Activated naive CD4-positive, alpha-beta T cell treated with anti-CD3 and anti-CD28 coated beads, Interleukin-2, amount 50 U/mL, for 16 hours (primary cell): ENCODE measurements at regions not wholly inside any gene's neighbourhood (a gene's known extent, or its start where the extent isn't known, plus 50 kb on each side); places are given as distances from the start of the nearest gene placed in this dataset.
"Not testable (repeated sequence)": the region's sequence is repeated elsewhere in the genome, so short reads cannot be mapped to it uniquely, and the experiment has no call there.

Source experiments
- DNase-seq: peaks from one replicate; pipeline ENCODE4 v3.0.0-alpha.2; 2020

GRCh38 chr2:89876445-89876844 lies 1185.0 kb downstream of the RPIA start:
- DNase-seq: not testable (repeated sequence)

DNA sequence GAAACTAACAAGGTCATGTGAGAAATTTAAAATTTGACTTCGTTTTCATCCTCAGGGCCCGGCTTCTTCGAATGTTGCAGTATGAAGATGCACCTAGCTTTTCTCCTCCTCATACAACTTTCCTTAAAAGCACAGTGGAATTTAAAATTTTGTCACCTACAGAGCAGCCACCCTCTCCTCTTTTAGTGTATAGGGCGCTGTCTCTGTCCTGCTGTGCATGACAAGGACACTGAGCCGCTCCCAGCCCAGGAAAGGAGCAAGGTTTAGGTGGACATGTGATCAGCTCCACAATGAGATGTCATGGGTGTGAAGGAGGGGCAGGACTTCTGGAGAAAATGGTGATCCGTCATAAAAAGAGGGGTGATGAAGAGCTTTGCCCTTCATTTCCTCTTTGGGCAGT lies 1185.4 kb downstream of the RPIA start:
- not testable (repeated sequence) for DNase-seq

DNA sequence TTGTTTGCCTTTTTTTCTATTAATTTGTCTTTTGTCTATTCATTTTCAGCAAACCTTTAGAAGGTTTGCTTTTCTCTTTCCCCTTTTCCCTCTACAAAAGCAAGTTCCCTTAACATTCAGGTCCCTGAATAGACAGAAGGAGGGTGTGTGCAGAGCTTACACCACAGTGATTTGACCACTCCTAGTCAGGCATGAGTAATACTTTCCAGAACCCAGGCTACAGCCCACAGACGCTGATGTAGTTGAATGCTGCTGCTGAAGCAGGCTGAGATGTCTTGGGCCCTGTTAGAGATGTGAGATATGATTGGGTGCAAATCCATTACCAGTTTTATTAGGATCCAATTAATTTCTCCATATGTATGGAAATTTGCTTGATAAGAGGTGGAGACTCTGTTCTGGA lies 1191.4 kb downstream of the RPIA start:
- DNase-seq: not testable (repeated sequence)

GRCh38 chr2:89883624-89884023 lies 1192.2 kb downstream of the RPIA start:
- not testable (repeated sequence) for DNase-seq

DNA sequence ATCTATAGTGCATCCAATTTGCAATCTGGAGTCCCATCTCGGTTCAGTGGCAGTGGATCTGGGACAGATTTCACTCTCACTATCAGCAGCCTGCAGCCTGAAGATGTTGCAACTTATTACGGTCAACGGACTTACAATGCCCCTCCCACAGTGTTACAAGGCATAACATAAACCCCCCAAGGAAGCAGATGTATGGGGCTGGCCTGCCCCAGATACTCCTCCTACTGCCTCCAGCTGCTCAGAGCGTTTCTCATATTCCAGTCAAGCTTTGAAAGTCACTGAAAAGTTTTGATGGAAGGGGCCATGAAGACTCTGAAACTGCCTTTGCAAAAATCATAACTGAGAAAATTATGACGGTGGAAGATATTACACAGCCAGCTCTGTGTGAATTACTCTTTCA lies 1193.6 kb downstream of the RPIA start:
- not testable (repeated sequence) for DNase-seq

GRCh38 chr2:89888693-89889092 lies 1197.2 kb downstream of the RPIA start:
- not testable (repeated sequence) for DNase-seq

- not testable (repeated sequence) for DNase-seq
These were observed 1198.8 kb downstream of the RPIA start for GRCh38 chr2:89890185-89890773.

DNA sequence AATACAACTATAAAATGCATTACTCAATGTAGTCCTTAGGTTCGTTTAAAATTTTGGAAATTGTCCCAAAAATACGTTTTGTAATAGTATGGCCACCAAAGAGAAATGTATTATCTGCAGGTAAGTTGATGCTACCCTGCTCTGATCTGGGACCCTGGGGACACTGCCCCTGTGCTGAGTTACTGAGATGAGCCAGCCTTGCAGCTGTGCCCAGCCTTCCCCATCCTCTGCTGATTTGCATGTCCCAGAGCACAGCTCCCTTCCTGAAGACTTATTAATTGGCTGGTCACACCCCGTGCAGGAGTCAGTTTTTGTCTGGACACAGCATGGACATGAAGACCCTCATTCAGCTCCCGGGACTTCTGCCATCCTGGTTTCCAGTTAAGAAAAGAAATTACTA lies 1203.5 kb downstream of the RPIA start:
- DNase-seq: not testable (repeated sequence)

DNA sequence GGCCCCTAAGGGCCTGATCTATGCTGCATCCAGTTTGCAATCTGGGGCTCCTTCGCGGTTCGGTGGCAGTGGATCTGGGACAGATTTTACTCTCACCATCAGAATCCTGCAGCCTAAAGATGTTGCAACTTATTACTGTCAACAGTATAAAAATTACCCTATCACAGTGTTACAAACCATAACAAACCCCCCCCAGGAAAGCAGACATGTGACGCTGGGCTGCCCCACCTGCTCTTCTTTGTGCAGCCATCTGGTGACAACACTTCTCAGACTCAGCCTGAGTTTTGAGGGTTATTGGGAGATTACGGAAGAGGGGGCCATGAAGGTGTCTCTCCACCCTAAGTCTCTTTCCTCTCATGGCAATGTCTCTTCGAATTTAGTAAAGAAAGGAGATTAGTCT lies 1204.2 kb downstream of the RPIA start:
- DNase-seq: not testable (repeated sequence)

- DNase-seq: not testable (repeated sequence)
These were observed 1235.5 kb downstream of the RPIA start for GRCh38 chr2:89927018-89927417.

DNA sequence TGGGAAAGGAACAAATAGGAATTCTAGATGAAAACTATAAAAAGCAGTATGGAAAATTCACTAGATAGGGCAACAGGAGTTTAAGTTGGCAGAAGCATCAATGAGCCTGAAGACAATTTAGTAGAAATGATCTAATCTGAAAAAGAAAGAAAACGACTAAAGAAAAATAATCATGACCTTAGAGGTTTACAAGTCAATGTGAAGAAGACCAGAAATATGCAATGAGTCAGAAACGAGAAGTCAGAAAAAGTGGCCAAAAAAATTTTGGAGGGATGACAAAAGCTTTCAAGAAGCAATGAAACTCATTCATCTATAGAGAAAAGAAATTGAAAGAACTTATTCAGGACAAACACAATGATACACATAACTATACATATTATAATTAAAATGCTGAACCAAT lies 1244.0 kb downstream of the RPIA start:
- not testable (repeated sequence) for DNase-seq

DNA sequence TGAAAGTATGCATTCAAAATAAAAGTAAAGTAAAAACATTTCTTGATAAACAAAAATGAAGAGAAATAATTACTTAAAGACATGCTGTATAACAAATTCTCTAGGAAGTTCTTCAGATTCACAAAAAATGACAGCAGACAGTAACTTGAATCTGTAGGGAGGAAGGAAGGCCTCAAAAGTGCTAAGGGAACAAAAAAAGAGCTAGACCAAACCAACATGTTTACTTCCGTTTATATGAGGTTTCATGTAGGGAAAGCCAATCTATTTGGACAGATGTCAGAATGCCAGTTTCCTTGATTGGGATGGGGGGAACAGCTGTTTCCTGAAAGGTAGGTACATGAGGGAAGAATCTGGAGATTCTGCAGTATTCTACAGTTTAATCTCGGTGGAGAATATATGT lies 1244.5 kb downstream of the RPIA start:
- not testable (repeated sequence) for DNase-seq

DNA sequence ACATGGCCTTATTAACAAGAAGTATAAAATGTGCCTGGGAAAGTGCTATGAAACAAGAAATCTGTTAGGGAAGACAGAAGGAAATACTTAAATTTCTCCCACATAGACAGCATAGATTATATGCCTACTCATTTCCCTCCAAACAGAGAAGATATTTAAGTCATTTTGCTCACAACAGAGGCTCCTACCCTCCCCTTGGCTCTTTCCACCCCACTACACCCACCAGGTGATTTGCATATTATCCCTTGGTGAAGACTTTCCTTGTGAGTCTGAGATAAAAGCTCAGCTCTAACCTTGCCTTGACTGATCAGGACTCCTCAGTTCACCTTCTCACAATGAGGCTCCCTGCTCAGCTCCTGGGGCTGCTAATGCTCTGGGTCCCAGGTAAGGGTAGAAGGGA lies 1245.1 kb downstream of the RPIA start:
- not testable (repeated sequence) for DNase-seq

DNA sequence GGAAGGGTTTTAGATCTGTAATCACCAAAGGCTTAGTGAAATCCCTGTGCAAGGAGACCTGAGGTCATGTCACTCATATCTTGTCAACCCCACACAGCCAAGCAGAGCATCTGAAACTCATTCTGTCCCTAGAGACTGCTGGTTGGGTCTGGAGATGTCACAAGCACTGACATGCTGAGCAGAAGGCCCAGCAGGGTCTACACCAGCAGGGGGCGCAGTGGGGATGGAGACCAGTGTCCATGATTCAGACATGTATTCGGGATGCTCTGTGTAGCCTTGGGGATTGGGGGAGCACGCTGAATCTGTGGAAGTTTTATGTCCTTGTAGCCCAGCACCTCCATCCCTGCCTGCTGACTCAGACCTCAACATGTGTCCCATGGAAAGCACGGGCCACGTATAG lies 1247.3 kb downstream of the RPIA start:
- not testable (repeated sequence) for DNase-seq

GRCh38 chr2:89944267-89944666 lies 1252.8 kb downstream of the RPIA start:
- not testable (repeated sequence) for DNase-seq

- DNase-seq: not testable (repeated sequence)
These were observed 1253.6 kb downstream of the RPIA start for GRCh38 chr2:89945004-89945616.

GRCh38 chr2:89947208-89947815 lies 1255.8 kb downstream of the RPIA start:
- DNase-seq: not testable (repeated sequence)

GRCh38 chr2:89948102-89948501 lies 1256.6 kb downstream of the RPIA start:
- DNase-seq: not testable (repeated sequence)

- not testable (repeated sequence) for DNase-seq
These were observed 1259.3 kb downstream of the RPIA start for GRCh38 chr2:89950807-89951206.

DNA sequence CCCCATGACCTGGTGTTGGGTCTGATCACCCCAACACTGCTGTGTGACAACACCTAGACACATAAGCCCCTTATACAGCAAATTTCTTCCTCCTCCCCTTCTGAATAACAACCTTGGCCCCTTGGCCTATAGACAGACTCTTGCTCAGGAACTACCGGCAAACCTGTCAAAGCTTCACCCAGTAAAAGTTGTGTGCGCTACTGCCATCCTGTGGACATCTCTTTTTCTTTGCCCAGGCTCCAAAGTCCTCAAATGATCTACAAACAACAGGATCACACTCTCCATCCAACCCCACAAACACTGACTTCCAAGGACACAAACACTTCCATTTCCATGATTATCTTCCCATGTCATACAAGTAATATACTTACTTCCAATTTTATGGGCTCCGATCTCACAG lies 1265.8 kb downstream of the RPIA start:
- not testable (repeated sequence) for DNase-seq

DNA sequence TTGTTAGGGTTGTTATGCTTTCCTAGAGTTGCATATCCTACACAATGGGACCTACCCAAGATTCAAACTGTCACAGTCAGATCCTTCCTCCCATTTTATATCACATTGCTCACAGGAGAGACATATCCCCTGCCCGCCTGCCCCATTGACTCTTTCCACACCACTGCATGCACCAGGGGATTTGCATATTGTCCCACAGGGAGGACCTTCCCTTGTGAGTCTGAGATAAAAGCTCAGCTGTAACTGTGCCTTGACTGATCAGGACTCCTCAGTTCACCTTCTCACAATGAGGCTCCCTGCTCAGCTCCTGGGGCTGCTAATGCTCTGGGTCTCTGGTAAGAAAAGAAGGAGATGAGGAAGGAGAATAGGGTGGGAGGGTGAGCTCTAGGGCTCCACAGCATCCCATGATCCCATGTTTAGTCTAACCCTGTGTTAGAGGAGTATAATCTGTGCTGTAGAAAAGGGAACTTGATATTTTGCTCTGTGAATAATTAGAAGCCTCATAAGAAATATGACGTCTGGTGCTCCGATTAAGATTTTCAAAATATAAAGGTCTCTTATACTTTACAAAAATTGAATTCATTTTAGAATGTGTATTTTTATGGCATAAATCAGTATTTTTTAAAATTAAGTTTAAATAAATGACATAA lies 1268.4 kb downstream of the RPIA start:
- DNase-seq: not testable (repeated sequence)

DNA sequence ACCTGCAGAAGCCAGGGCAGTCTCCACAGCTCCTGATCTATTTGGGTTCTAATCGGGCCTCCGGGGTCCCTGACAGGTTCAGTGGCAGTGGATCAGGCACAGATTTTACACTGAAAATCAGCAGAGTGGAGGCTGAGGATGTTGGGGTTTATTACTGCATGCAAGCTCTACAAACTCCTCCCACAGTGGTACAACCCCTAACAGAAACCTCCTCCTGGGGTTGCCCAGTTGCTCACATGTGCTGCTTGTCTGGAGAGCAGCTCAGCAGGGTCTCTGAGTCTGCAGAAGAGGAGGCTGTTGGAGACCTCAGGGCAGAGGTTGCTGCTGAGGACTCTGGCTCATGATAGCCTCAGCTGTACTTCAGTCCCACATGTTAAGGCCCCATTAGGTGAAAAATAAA lies 1269.1 kb downstream of the RPIA start:
- not testable (repeated sequence) for DNase-seq

DNA sequence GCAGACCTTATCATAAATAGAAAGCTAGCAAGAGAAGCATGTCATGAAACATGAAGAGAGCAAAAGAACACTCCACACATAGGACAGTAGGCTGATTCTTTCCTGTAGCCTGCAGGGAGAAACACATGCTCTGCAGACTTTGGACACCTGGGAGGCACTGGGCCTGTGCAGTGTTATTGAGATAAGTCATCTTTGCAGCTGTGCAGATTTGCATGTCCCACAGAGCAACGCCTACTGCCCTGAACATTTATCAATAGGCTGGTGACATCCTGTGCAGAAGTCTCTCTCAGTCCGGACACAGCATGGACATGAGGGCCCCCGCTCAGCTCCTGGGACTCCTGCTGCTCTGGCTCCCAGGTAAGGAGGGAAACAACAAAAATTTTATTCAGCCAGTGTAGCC lies 1277.1 kb downstream of the RPIA start:
- not testable (repeated sequence) for DNase-seq

DNA sequence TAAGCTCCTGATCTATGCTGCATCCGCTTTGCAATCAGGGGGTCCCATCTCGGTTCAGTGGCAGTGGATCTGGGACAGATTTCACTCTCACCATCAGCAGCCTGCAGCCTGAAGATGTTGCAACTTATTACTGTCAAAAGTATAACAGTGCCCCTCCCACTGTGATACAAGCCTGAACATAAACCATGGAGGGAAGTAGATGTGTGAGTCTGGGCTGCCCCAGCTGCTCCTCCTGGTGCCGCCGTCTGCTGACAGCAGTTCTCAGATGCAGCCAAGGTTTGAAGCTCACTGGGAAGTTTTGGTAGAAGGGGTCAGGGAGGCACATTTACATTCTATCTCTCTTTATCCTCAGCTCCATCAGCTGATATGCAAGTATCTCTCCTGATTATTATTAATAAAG lies 1277.7 kb downstream of the RPIA start:
- DNase-seq: not testable (repeated sequence)
